GM10248 (cell line): ENCODE measurements at regions not wholly inside any gene's neighbourhood (a gene's known extent, or its start where the extent isn't known, plus 50 kb on each side); places are given as distances from the start of the nearest gene placed in this dataset.

Experiments used
- CTCF ChIA-PET: fragments of 300-600 bp; sonication (Branson Sonifier 250); formaldehyde crosslinking; extraction: SDS; loops from one replicate; lab custom pipeline; 2021; ENCODE audit warnings: antibody characterized with exemption; lab: Yijun Ruan, JAX
- POLR2A ChIA-PET: fragments of 350-650 bp; sonication (Branson Sonifier 250); formaldehyde crosslinking; extraction: SDS; loops from one replicate; lab custom pipeline; 2020; ENCODE audit warnings: antibody characterized with exemption; lab: Yijun Ruan, JAX
- DNase-seq: peaks from one replicate; pipeline ENCODE4 v3.0.0; 2012; ENCODE audit errors: extremely low spot score
- CTCF ChIP-seq: IDR thresholded peaks from 2 replicates; pipeline ENCODE4 v1.5.1; 2012; ENCODE audit warnings: mild to moderate bottlenecking, low read depth; ENCODE audit errors: extremely low read depth, missing control alignments, control extremely low read depth

- ChIA-PET POLR2A (no interaction called here), CTCF (no interaction called here)
- no peak for TF ChIP-seq CTCF
- DNase-seq, result no peak
Measured at GRCh38 chr21:18620436-18620835, 216.9 kb upstream of the TMPRSS15 start.

GRCh38 chr21:18622383-18622782 is 218.8 kb upstream of the TMPRSS15 start:
- ChIA-PET POLR2A (no interaction called here), CTCF (no interaction called here)
- TF ChIP-seq CTCF, result no peak
- DNase-seq, result no peak

GRCh38 chr21:18630446-18630845 is 226.9 kb upstream of the TMPRSS15 start:
- ChIA-PET CTCF (no interaction called here), POLR2A (no interaction called here)
- no peak for DNase-seq
- no peak for TF ChIP-seq CTCF

- POLR2A ChIA-PET, result no interaction called here
- no peak for DNase-seq
- no peak for TF ChIP-seq CTCF
- CTCF ChIA-PET, result interaction anchor here (1.7 kb wide), 2 partner anchors 12 to 33 kb away, joined by 4 to 5 read pairs; no protein-coding TSS in a partner anchor
Measured at GRCh38 chr21:18636897-18637296, 233.3 kb upstream of the TMPRSS15 start.

- ChIA-PET POLR2A (no interaction called here), CTCF (no interaction called here)
- no peak for DNase-seq
- no peak for TF ChIP-seq CTCF
Measured at GRCh38 chr21:18646116-18646515, 242.5 kb upstream of the TMPRSS15 start.

GRCh38 chr21:18655931-18656330 is 252.3 kb upstream of the TMPRSS15 start:
- TF ChIP-seq CTCF, result no peak
- DNase-seq, result no peak
- CTCF ChIA-PET, result no interaction called here
- POLR2A ChIA-PET, result no interaction called here

- ChIA-PET POLR2A (no interaction called here), CTCF (interaction anchor here (1.1 kb wide), 1 partner anchor 14 kb away, joined by 3 read pairs; no protein-coding TSS in a partner anchor)
- DNase-seq, result no peak
- no peak for TF ChIP-seq CTCF
Measured at GRCh38 chr21:18661842-18662241, 258.3 kb upstream of the TMPRSS15 start.
